GM19238 (cell line): ENCODE measurements at regions not wholly inside any gene's neighbourhood (a gene's known extent, or its start where the extent isn't known, plus 50 kb on each side); places are given as distances from the start of the nearest gene placed in this dataset.

Experiments
- DNase-seq: peaks from one replicate; pipeline ENCODE4 v3.0.0; 2011; ENCODE audit warnings: low spot score; ENCODE audit not compliant: insufficient read length

GRCh38 chr5:120396186-120396585 lies 67.9 kb upstream of the PRR16 start:
- no peak for DNase-seq

- no peak for DNase-seq
These were observed 63.7 kb upstream of the PRR16 start for GRCh38 chr5:120400356-120400755.

GRCh38 chr5:120402606-120403005 lies 61.5 kb upstream of the PRR16 start:
- no peak for DNase-seq

- DNase-seq: no peak
These were observed 58.7 kb upstream of the PRR16 start for GRCh38 chr5:120405286-120405864.

DNA sequence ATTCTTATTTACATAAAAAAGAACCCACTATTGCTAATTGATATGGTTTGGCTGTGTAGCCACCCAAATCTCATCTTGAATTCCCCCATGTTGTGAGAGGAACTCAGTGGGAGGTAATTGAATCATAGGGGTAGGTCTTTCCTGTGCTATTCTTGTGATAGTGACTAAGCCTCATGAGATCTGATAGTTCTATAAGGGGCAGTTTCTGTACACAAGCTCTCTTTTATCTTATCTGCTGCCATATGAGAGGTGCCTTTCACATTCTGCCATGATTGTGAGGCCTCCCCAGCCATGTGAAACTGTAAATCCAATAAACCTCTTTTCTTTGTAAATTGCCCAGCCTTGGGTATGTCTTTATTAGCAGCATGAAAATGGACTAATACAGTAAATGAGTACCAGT lies 58.2 kb upstream of the PRR16 start:
- DNase-seq: no peak

GRCh38 chr5:120413686-120414085 lies 50.4 kb upstream of the PRR16 start:
- DNase-seq: no peak
